Vagina (tissue), 2 donors: ENCODE measurements at regions not wholly inside any gene's neighbourhood (a gene's known extent, or its start where the extent isn't known, plus 50 kb on each side); places are given as distances from the start of the nearest gene placed in this dataset.
"Not testable (repeated sequence)": the region's sequence is repeated elsewhere in the genome, so short reads cannot be mapped to it uniquely, and the experiment has no call there.

Experiments used
- DNase-seq, 2 donors: peaks; one replicate each; pipeline ENCODE4 v3.0.0-alpha.2; 2017; ENCODE audit errors: extremely low spot score in 2 of 2
- H3K27ac ChIP-seq: fragments of 200-600 bp; sonication (generic); one replicate; pipeline ENCODE4 v1.5.1; 2019
- H3K27me3 ChIP-seq: fragments of 200-600 bp; sonication (generic); one replicate; pipeline ENCODE4 v1.5.1; 2019
- H3K36me3 ChIP-seq, 2 donors: fragments of 200-600 bp; sonication (generic); one replicate each; pipeline ENCODE4 v1.5.1; 2017 to 2019
- H3K4me1 ChIP-seq: fragments of 200-600 bp; sonication (generic); one replicate; pipeline ENCODE4 v1.5.1; 2019
- H3K4me3 ChIP-seq, 2 donors: fragments of 200-600 bp; sonication (generic); 1 replicate in 1 of 2; 2 replicates in 1 of 2; pipeline ENCODE4 v1.5.1; 2016 to 2019
- H3K9me3 ChIP-seq: fragments of 200-600 bp; sonication (generic); one replicate; pipeline ENCODE4 v1.5.1; 2019
- CTCF ChIP-seq, 3 experiments: fragments of 450-650 bp in 2 of 3; fragments of 200-600 bp in 1 of 3; sonication (generic) in 1 of 3; IDR thresholded peaks; one replicate each; pipeline ENCODE4 v1.5.1; 2017 to 2019; ENCODE audit warnings: antibody characterized with exemption in 3 of 3, mild to moderate bottlenecking in 2 of 3, moderate library complexity in 2 of 3
- POLR2A ChIP-seq, 2 donors: fragments of 450-650 bp; IDR thresholded peaks; one replicate each; pipeline ENCODE4 v1.6.1; 2017; ENCODE audit warnings: antibody characterized with exemption in 2 of 2, mild to moderate bottlenecking in 2 of 2, moderate library complexity in 2 of 2
- POLR2AphosphoS5 ChIP-seq, 2 donors: sonication (generic); formaldehyde crosslinking; IDR thresholded peaks; one replicate each; pipeline ENCODE4 v1.9.0; 2017; ENCODE audit warnings: antibody characterized with exemption in 2 of 2, mild to moderate bottlenecking in 2 of 2, low read depth in 1 of 2; ENCODE audit not compliant: insufficient read depth in 1 of 2
- intact Hi-C: fragments of 100-400 bp; cut with DNase I; formaldehyde crosslinking; loops from one replicate; pipeline ENCODE4 v1.15.1; 2023

GRCh38 chrX:114272096-114272686 lies 311.7 kb upstream of the HTR2C start:
- H3K27me3 ChIP-seq = no peaks in the 10 kb centered on the region
- TF ChIP-seq POLR2A (IDR thresholded peaks at IDR 0.05) (no peak), POLR2AphosphoS5 (IDR thresholded peaks at IDR 0.05; ENCODE audit: insufficient read depth in 1 of 2, low read depth in 1 of 2) (no peak)
- intact Hi-C loops = no loop called here
- no peak overlapping the region for H3K4me3 ChIP-seq
- no peak overlapping the region for H3K27ac ChIP-seq
- H3K9me3 ChIP-seq = no peaks in the 10 kb centered on the region
- DNase-seq = no peak
- no peaks in the 10 kb centered on the region for H3K36me3 ChIP-seq
- no peaks in the 10 kb centered on the region for H3K4me1 ChIP-seq

- H3K36me3 ChIP-seq, H3K27me3 ChIP-seq, H3K4me1 ChIP-seq, H3K4me3 ChIP-seq, H3K9me3 ChIP-seq, DNase-seq, intact Hi-C loops, H3K27ac ChIP-seq: not testable (repeated sequence)
Observed at GRCh38 chrX:114270371-114270770, 313.5 kb upstream of the HTR2C start.

- TF ChIP-seq POLR2A (IDR thresholded peaks at IDR 0.05) = no peak
- no peak for TF ChIP-seq CTCF (IDR thresholded peaks at IDR 0.05)
- no peak for TF ChIP-seq POLR2AphosphoS5 (IDR thresholded peaks at IDR 0.05; ENCODE audit: insufficient read depth in 1 of 2, low read depth in 1 of 2)
- DNase-seq = no peak
- Histone ChIP-seq H3K27me3 (no peaks in the 10 kb centered on the region), H3K9me3 (no peaks in the 10 kb centered on the region), H3K27ac (no peak overlapping the region), H3K36me3 (no peaks in the 10 kb centered on the region), H3K4me3 (no peak overlapping the region), H3K4me1 (no peaks in the 10 kb centered on the region)
- intact Hi-C loops = no loop called here
Observed at GRCh38 chrX:114268643-114269042, 315.2 kb upstream of the HTR2C start.

- H3K4me3 ChIP-seq = no peak overlapping the region
- no peaks in the 10 kb centered on the region for H3K9me3 ChIP-seq
- TF ChIP-seq CTCF (IDR thresholded peaks at IDR 0.05) = no peak
- TF ChIP-seq POLR2A (IDR thresholded peaks at IDR 0.05) = no peak
- no peak for TF ChIP-seq POLR2AphosphoS5 (IDR thresholded peaks at IDR 0.05; ENCODE audit: insufficient read depth in 1 of 2, low read depth in 1 of 2)
- H3K27ac ChIP-seq = no peak overlapping the region
- H3K4me1 ChIP-seq = no peaks in the 10 kb centered on the region
- intact Hi-C loops = no loop called here
- no peak for DNase-seq
- H3K27me3 ChIP-seq = no peaks in the 10 kb centered on the region
- H3K36me3 ChIP-seq = no peaks in the 10 kb centered on the region
Observed at GRCh38 chrX:114267142-114267541, 316.7 kb upstream of the HTR2C start.

- H3K4me1 ChIP-seq = no peaks in the 10 kb centered on the region
- no peak overlapping the region for H3K4me3 ChIP-seq
- intact Hi-C loops = no loop called here
- no peaks in the 10 kb centered on the region for H3K9me3 ChIP-seq
- DNase-seq = no peak
- TF ChIP-seq CTCF (IDR thresholded peaks at IDR 0.05) = no peak
- TF ChIP-seq POLR2AphosphoS5 (IDR thresholded peaks at IDR 0.05; ENCODE audit: insufficient read depth in 1 of 2, low read depth in 1 of 2) = no peak
- no peak for TF ChIP-seq POLR2A (IDR thresholded peaks at IDR 0.05)
- H3K36me3 ChIP-seq = no peaks in the 10 kb centered on the region
- no peaks in the 10 kb centered on the region for H3K27me3 ChIP-seq
- H3K27ac ChIP-seq = no peak overlapping the region
Observed at GRCh38 chrX:114252186-114252585, 331.7 kb upstream of the HTR2C start.

GRCh38 chrX:114251575-114251974 lies 332.3 kb upstream of the HTR2C start:
- intact Hi-C loops = no loop called here
- H3K4me1 ChIP-seq = no peaks in the 10 kb centered on the region
- H3K9me3 ChIP-seq = no peaks in the 10 kb centered on the region
- H3K27me3 ChIP-seq = no peaks in the 10 kb centered on the region
- no peak overlapping the region for H3K27ac ChIP-seq
- no peak for DNase-seq
- H3K4me3 ChIP-seq = no peak overlapping the region
- TF ChIP-seq POLR2AphosphoS5 (IDR thresholded peaks at IDR 0.05; ENCODE audit: insufficient read depth in 1 of 2, low read depth in 1 of 2) = no peak
- TF ChIP-seq CTCF (IDR thresholded peaks at IDR 0.05) = no peak
- no peak for TF ChIP-seq POLR2A (IDR thresholded peaks at IDR 0.05)
- H3K36me3 ChIP-seq = no peaks in the 10 kb centered on the region
